ENCODE measurements at regions not wholly inside any gene's neighbourhood (a gene's known extent, or its start where the extent isn't known, plus 50 kb on each side); places are given as distances from the start of the nearest gene placed in this dataset.

GRCh38 chr20:7722564-7722963 lies 217.7 kb downstream of the HAO1 start:
- no peaks in the 10 kb centered on the region for H3K4me1 Mint-ChIP-seq
- TF ChIP-seq CTCF (conservative IDR thresholded peaks at IDR 0.05; ENCODE audit: low read depth in 2 of 2), result no peak
- no peak for TF ChIP-seq ZNF114 (CRISPR knock-in tag; IDR thresholded peaks at IDR 0.05)
- no peak for TF ChIP-seq CREB1 (CRISPR knock-in tag; IDR thresholded peaks at IDR 0.05; ENCODE audit: low read depth)
- no peak for TF ChIP-seq ZNF331 (CRISPR knock-in tag; IDR thresholded peaks at IDR 0.05; ENCODE audit: low read depth)
- no peak for TF ChIP-seq JUNB (IDR thresholded peaks at IDR 0.05; ENCODE audit: unreplicated experiment)
- no peak for TF ChIP-seq POLR2AphosphoS5 (IDR thresholded peaks at IDR 0.05; ENCODE audit: low read depth)
- TF ChIP-seq EZH2 (IDR thresholded peaks at IDR 0.05; ENCODE audit: low read depth, unreplicated experiment), result no peak
- Histone ChIP-seq H3K27me3 (ENCODE audit: insufficient read depth) (no peaks in the 10 kb centered on the region), H3K4me2 (no peak overlapping the region), H3K4me3 (no peak overlapping the region), H3F3A (replicated peaks; ENCODE audit: low read depth) (no peaks in the 10 kb centered on the region), H2AFZ (no peak overlapping the region), H3K27ac (ENCODE audit: low read depth) (no peak overlapping the region), H4K20me1 (replicated peaks; ENCODE audit: insufficient read depth) (no peaks in the 10 kb centered on the region), H3K4me1 (ENCODE audit: insufficient read depth) (no peaks in the 10 kb centered on the region), H3K79me2 (replicated peaks; ENCODE audit: insufficient read depth) (no peaks in the 10 kb centered on the region), H3K36me3 (ENCODE audit: insufficient read depth) (no peaks in the 10 kb centered on the region), H3K9me2 (ENCODE audit: insufficient read depth) (0 out of 2 replicates have a peak, but pooled peaks cover 14% of the 10 kb centered on the region)
- H3K27ac Mint-ChIP-seq, result no peak overlapping the region
- DNase-seq (ENCODE audit: low spot score), result no peak
- no peaks in the 10 kb centered on the region for H3K36me3 Mint-ChIP-seq (ENCODE audit: low read depth)
- no peaks in the 10 kb centered on the region for H3K9me3 Mint-ChIP-seq
- no peak overlapping the region for H3K4me3 Mint-ChIP-seq
- H3K27me3 Mint-ChIP-seq (ENCODE audit: insufficient read depth, low read depth, poor library complexity), result peaks cover 4% of the 10 kb centered on the region
- ATAC-seq, result no peak

- no peak for ATAC-seq
- Histone ChIP-seq H2AFZ (no peak overlapping the region), H3K36me3 (ENCODE audit: insufficient read depth) (no peaks in the 10 kb centered on the region), H3K9me2 (ENCODE audit: insufficient read depth) (0 out of 2 replicates have a peak, but pooled peaks cover 14% of the 10 kb centered on the region), H4K20me1 (replicated peaks; ENCODE audit: insufficient read depth) (no peaks in the 10 kb centered on the region), H3K27me3 (ENCODE audit: insufficient read depth) (no peaks in the 10 kb centered on the region), H3K27ac (ENCODE audit: low read depth) (no peak overlapping the region), H3F3A (replicated peaks; ENCODE audit: low read depth) (no peaks in the 10 kb centered on the region), H3K79me2 (replicated peaks; ENCODE audit: insufficient read depth) (no peaks in the 10 kb centered on the region), H3K4me1 (ENCODE audit: insufficient read depth) (no peaks in the 10 kb centered on the region), H3K4me2 (no peak overlapping the region), H3K4me3 (no peak overlapping the region)
- Mint-ChIP-seq H3K36me3 (ENCODE audit: low read depth) (no peaks in the 10 kb centered on the region), H3K4me3 (no peak overlapping the region), H3K27me3 (ENCODE audit: insufficient read depth, low read depth, poor library complexity) (peaks cover 4% of the 10 kb centered on the region), H3K9me3 (no peaks in the 10 kb centered on the region), H3K4me1 (no peaks in the 10 kb centered on the region), H3K27ac (no peak overlapping the region)
- no peak for TF ChIP-seq REST (IDR thresholded peaks at IDR 0.05; ENCODE audit: unreplicated experiment)
- TF ChIP-seq CTCF (conservative IDR thresholded peaks at IDR 0.05; ENCODE audit: low read depth in 2 of 2), result no peak
- TF ChIP-seq STAT1 (IDR thresholded peaks at IDR 0.05; ENCODE audit: unreplicated experiment), result no peak
- TF ChIP-seq POLR2AphosphoS5 (IDR thresholded peaks at IDR 0.05; ENCODE audit: low read depth), result no peak
- no peak for TF ChIP-seq EZH2 (IDR thresholded peaks at IDR 0.05; ENCODE audit: low read depth, unreplicated experiment)
- no peak for TF ChIP-seq JUNB (IDR thresholded peaks at IDR 0.05; ENCODE audit: unreplicated experiment)
- no peak for DNase-seq (ENCODE audit: low spot score)
Measured at GRCh38 chr20:7723284-7723683, 217.0 kb downstream of the HAO1 start.

Data from GM23338 (cell line).